Activated CD4-positive, alpha-beta T cell treated with anti-CD3 and anti-CD28 coated beads, Interleukin-2, Interleukin-4, amounts not matched to agents 100 ng/mL and 50 ng/mL, durations not matched to agents 16 hours and 8 hours (primary cell): ENCODE measurements at regions not wholly inside any gene's neighbourhood (a gene's known extent, or its start where the extent isn't known, plus 50 kb on each side); places are given as distances from the start of the nearest gene placed in this dataset.

ENCODE experiments used
- DNase-seq: peaks from one replicate; pipeline ENCODE4 v3.0.0-alpha.2; 2020; ENCODE audit warnings: low spot score

DNA sequence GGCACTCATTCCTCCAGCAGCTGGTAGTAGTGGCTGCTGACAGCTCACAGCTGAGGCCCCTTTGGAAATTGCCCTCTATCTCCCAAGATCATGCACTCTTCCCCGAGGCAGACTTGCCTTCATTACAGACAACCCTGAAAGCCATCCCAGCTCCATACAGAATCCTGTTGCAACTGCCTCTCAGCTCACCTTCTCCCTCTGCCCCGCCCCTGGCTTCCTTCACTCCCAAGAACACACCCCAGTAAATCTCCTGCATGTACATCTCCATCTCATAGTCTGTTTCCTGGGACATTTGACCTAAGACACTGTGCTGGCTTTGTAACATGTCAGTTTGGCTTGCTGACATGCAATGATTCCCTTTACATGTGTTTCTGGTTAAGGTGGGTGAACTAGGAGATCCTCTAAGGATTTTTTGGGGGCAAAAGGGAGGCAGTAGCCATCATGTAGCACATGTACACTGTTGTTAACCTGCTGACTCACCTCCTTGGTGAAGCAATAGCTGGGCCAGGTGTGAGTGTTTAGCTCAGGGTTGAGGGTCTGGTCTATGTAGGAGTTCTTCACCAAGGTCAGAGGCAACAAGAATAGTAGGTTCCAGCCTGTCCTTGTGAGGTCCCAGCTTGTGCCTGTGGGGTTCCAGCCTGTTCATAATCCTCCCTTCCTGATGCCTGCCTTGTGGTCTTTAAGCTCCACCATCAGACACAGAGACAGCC lies 179.6 kb downstream of the CSNK2A3 start:
- DNase-seq: no peak

GRCh38 chr11:11171854-11172253 lies 181.2 kb downstream of the CSNK2A3 start:
- peak; percentile 55 for DNase-seq

GRCh38 chr11:11171285-11171684 lies 181.8 kb downstream of the CSNK2A3 start:
- no peak for DNase-seq

DNA sequence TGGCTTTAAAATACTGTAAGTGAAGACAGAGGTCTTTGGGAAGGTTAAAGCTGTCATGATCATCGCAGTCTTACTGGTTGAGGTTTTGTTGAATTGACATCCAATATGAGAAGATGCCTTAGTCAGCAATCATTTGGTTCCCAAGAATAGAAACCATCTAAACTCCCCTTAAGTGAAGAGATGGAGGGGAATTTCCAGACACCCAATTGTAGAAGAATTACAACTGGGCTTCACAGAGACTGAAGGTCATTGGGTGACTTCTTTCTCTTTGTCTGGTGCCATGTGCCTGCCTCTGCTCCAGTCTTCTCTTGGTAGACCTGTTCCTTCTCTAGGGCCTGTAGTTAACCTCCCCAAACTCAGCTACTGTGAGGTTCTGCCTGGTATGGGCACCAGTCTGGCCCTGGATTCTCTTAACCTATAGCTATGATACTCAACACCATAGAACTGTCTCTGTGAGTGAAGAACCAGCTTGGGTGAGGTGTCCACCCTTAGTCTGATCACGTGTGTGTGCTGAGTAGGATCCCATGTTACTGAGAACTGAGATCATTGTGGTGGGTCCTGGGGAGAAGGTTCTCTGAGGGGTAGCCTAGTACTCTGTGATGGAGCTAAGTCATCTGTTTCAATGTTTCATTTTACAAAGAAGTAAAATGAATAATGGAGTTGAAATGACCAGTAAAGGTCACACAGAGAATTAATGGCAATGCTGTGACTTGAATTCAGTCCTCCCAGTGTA lies 182.5 kb downstream of the CSNK2A3 start:
- no peak for DNase-seq

DNA sequence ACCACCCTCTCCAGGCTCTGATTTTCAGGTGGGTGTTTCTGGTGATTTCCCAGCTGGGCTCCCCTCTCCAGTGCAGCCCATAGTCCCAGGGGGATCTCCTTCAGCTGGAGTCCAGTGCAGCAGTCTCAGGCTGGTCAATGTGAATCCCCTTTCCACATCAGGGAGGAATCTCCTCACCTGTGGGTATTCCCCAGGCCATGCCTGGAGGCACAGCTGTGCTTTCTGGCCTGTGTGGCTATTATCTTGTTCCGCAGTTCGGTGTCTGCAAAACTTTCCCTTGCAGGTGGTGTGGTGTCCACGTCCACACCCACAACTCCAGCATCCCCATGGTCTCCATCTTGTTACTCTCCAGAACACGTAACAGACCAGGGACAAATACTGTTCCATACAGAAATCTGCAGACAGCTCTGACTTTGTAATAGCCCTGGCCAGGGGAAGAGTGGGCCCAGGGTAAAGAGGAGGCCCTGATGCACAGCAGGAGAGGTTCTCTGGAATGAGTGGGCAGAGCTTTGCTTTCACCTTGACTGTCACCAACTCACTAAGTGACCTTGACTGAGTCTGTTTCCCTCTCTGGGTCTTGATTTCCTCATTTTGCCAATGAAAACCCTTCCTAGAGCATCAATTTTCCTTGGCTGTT lies 183.2 kb downstream of the CSNK2A3 start:
- no peak for DNase-seq

DNA sequence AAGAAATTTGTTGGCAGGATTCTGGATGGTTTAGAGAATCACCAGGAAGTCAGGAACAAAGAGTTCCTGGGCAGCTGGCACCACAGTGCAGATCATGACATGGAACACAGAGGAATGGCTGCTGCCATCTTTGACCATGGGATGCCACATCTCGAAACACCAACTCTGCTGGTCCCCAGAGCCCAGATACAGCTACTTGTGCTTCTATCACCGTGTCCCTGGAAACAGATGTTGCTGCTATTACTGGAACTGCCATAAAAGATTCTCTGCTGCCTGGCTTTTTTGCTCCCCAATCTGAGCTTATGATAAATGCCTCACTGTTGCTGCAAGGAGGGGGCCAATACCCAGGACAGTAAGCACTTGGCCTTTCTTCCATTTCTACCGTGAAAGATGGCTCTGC lies 185.2 kb downstream of the CSNK2A3 start:
- no peak for DNase-seq

DNA sequence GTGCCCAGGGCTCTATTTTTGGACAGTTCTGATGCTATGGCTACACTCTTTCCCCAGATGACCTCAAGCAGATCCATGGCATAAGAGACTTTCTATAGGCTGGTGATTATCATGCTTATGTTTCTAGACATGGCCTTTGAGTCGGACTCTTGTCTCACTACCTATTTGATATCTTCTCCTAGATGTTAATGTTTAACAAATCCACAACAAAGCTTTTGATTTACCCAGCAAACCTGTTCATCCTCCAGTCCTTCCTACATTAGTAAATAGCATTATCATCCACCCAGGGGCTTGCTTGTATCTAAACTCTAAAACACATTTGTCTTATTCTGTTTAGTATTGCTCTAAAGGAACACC lies 188.7 kb downstream of the CSNK2A3 start:
- no peak for DNase-seq

DNA sequence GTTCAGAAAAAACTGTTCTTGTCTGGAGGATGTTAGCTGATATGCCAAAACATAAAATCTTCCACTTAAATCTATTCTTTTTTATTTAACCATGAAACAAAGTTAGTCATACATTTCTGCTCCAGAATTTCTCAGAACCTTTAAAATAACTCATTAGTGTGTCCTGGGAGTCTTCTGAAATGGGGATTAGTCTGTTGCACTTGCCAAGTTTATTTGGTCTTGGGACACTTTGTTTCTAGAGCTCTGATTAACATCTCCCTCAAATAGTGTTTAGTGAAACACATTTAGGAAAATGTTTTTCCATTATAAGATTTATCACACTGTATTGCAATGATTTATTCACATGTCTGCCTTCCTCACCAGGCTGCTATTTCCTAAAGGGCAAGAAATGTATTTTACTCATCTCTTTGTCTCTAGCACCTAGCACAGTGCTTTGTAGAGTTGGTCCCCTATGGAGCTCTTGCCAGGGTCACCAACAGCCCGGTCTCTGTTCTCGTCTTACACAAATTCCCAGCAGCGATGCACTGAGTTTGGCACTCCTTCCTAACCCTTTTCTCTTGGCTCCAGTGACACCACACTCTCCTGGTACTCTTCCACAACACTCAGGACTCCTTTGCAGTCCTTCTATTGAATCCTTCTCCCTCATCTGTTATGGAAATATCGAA lies 189.2 kb downstream of the CSNK2A3 start:
- no peak for DNase-seq

- no peak for DNase-seq
These were observed 189.8 kb downstream of the CSNK2A3 start for GRCh38 chr11:11163236-11163635.

DNA sequence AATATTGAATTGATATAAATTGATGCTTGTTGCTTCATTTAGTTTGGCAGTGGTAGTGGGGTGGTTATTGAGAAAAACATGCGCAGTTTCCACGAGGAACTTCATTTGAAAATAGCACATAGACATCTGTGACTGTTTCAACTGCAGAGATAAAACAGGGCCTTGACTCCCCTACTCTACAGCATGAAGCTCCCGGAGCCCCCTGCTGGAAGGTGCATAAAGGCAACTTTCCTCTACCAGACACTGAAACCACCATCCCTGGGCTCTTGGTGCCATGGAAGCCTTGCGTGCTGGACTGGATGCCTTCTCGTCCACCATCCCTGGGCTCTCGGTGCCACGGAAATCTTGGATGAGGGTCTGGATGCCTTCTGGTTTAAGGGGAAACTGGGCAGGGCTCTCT lies 195.9 kb downstream of the CSNK2A3 start:
- DNase-seq: peak; percentile 13

GRCh38 chr11:11155962-11156815 lies 196.9 kb downstream of the CSNK2A3 start:
- DNase-seq: peak; percentile 24

DNA sequence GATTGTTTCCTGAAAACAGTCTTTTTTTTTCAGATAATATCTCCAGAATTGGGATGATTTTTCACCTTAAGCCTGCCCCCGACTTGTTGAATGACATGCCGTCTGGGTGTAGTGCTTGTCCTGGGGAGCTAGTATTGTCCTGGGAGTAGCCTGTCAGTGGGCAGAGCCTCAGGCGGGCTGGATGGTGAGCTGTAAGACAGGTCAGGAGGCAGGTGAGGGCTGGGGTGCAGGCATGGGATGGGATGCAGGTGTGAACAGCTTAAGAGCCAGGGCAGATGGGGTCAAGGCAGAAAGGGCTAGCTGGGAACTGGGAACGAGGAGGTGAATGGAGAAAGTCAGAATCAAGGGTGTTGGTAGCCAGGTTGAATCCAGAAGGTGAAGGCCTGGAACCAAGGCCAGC lies 200.2 kb downstream of the CSNK2A3 start:
- no peak for DNase-seq

DNA sequence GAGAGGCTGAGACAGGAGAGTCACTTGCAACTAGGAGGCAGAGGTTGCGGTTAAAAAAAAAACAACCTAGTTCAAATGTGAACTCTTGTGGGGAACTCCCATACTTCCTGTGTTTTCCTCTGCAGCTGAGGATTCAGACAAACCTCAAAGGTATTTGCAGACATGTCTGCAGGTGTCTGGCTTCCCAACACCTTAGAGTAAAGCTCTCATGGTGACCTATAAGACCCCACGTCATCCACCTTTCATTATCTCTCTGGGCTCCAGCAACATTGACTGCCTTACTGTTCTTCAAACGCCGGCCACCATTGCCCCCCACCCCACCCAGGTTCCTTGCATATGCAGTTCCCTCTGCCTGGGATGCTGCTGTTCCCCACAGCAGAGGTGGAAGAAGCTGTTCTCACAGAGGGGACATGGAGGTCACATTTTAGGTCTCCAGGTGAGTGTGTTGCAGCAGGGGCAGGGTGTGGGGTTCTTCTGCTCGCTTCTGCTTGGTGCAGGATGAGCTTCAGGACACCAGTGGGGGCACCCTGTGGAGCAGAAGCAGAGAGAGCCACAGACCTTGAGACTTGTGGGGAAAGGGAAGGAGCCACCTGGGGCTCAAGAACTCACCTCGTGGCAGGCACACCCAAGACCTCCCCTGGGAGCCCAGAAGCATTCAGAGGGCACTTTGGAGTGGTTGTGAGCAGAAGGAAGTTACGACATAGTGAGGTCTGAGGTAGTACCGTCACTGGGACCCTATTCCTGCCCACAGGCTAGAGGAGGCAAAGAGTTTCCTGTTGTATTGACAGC lies 203.2 kb downstream of the CSNK2A3 start:
- no peak for DNase-seq

GRCh38 chr11:11148596-11148995 lies 204.5 kb downstream of the CSNK2A3 start:
- no peak for DNase-seq

DNA sequence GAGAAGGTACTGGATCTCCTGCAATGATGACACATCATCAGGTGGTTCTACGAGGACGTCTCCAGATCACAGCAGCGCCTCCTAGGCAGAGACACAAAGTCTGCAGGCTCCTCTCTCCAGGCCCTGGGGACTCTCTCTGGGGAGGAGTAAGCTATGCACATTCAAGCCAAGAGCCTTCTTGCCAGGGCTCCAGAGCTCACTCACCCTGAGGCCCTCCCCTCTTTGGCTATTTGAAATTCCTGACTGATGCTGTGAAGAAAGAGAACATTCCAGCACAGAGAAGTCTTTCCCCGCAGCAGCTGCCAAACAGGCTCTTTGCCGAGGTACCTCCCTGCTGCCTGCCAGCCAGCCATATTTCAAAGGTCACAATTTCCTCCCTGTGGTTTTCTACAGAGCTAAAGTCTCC lies 204.9 kb downstream of the CSNK2A3 start:
- no peak for DNase-seq

GRCh38 chr11:11146830-11147229 lies 206.2 kb downstream of the CSNK2A3 start:
- DNase-seq: no peak

- DNase-seq: no peak
These were observed 209.2 kb downstream of the CSNK2A3 start for GRCh38 chr11:11143849-11144248.

DNA sequence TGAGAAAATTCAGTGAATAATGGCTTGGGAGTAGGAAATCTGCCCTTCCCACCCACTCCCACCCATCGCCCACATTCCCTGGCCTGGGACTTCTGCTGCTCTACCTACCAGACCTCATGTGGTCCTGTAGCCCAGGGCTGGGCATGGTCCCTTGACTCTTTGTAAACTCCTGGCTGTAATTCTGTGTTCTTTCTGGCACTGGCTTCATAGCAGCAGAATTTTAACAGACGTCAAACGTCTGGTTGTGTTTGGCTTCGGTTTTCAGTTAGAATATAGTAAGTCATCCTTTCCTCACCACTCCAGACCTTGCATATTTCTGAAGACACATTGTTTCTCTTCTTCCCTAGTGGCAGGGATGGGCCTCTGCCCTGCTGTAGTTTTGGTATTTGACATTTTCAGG lies 210.6 kb downstream of the CSNK2A3 start:
- no peak for DNase-seq

- no peak for DNase-seq
These were observed 212.0 kb downstream of the CSNK2A3 start for GRCh38 chr11:11141065-11141464.

DNA sequence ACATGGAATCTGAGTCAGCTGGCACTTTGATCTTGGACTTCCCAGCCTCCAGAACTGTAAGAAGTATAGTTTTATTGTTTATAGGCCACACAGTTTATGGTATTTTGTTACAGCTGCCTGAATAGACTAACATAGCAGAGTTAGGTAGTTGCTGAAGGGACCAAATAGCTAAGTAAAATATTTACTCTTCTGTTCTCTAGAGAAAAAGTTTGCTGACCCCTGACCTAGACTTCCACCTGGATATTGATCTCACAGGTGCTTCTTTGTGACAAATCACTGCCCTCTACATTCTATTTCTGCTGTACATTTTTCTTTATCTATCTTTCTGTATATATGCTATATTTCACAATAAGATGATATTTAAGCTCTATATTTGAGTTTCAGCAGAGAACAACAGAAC lies 212.5 kb downstream of the CSNK2A3 start:
- no peak for DNase-seq

DNA sequence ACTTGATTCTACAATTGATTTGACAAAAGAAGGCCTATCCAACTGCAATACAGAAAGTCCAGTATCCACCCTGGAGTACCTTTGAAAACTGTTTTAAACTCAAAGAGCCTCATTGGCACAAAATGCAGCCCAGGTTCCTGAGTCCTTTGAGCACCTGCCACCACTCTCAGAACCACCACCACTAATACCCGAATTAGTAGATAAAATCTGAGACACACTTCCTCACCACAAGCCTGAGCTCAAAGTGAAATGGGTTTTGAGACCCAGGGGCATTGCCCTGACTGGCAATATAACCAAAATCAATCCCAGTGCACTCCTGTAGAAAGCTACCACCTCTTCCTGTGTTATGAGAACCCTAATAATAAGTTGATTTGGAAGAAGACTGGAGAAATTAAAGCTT lies 215.7 kb downstream of the CSNK2A3 start:
- DNase-seq: no peak
